Stimulated activated CD4-positive, alpha-beta T cell treated with anti-CD3 and anti-CD28 coated beads, Interleukin-2, amount 100 ng/mL, for 4 hours (primary cell): ENCODE measurements at regions not wholly inside any gene's neighbourhood (a gene's known extent, or its start where the extent isn't known, plus 50 kb on each side); places are given as distances from the start of the nearest gene placed in this dataset.

ENCODE experiments used
- DNase-seq: peaks from one replicate; pipeline ENCODE4 v3.0.0-alpha.2; 2020; ENCODE audit warnings: low read depth

DNA sequence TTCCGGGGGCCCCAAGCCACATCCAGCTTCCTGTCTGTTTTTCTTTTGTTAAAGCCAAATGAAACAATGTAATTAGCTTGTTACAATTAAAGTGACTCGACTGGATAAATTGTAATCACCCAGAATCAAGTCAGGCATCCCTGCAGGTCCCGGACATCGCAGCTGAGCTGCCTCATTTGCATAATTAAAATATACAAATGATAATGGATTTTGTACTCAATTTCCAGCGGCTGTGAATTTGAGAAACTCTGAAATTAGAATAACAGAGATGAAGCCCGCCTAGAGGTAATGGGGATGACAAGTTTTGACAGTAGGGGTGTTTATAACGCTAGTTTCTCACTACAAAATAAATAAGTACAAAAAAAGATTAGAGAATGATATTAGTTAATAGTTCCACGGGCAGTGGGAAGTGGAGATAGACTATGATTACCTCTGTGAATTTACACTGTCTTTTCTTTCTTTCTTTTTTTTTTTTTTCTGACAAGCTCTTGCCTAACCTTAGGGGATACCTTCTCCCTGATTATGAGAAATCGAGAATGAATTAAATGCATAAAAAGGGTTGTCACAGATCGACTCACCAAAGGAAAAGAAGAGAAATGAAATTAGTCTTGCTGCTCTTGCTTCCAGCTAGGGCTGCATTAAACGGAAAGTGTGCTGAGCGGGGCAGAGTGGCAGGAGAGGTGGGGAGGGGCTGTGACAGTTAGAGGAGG lies 82.6 kb upstream of the SKOR2 start:
- no peak for DNase-seq

DNA sequence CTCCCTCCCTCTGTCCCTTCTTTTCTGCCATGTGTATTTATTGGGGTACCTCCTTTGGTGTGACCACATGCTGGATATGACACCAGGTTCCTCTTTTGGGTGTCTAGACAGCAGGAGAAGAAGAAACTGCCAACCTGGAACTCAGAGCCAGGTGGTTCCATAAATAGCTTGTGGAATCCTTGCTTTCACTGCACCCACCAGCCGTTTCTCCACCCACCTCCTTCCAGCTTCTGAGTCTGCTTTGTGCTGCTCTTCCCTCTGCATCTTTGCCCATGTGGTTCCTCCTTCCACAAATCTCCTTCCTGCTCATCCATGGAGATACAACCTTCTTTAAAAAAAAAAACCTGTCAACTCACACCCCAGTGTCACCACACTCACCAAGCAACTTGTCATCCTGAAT lies 80.2 kb upstream of the SKOR2 start:
- DNase-seq = no peak

DNA sequence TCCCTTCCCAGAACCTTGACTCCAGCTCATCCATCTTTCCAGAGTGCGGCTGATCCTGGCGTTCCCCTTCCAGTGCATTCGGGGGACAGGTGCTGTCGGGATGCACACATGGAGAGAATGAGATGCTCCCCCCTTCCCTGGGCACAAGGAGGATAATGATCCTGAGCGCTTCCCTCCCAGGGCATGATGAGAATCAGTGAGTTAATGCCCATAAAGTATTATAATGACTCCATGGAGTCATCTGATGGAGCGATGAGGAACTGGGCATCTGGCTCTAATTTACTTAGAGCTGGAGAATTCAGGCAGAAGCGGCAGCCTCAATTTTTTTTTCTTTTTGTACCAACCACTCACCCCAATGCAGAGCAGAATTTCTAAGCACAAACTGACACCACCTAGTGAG lies 79.6 kb upstream of the SKOR2 start:
- no peak for DNase-seq

DNA sequence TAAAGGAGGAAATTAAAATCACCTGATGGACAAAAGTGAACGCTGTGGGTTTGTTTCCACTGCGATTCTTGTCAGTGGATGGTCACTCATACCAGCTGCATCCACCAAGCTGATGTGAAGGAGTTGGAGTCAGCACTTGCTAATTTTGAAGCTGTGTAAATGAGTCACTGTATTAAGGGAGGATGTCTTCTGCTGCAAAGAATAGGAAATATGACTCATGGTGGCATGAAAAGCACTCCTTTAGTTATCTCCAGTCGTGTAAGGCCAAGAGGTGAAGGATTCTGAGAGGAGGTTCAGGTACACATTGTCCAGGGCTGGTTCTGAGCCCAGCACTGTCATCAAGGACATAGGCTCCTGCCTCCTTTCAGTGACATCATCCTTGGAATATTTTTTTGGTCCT lies 71.7 kb upstream of the SKOR2 start:
- DNase-seq = no peak

DNA sequence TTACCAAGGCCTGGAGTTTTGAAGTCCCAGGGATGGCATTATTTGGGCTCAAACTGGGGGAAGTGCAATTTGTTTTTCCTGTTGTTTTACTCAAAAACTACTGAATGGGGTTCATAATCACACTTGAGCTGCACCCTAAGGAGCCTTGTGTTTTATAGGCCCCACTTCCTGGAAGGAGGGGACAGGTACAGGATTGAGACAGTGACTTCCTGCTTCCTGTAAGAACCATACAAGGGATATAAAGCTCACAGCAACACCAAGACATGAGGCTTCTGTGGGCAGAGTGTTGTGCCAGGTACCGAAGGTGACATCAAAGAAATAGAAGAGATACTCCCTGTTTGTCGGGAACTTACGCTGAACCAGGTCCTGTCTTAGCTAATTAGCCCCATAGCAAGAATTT lies 70.4 kb upstream of the SKOR2 start:
- no peak for DNase-seq

DNA sequence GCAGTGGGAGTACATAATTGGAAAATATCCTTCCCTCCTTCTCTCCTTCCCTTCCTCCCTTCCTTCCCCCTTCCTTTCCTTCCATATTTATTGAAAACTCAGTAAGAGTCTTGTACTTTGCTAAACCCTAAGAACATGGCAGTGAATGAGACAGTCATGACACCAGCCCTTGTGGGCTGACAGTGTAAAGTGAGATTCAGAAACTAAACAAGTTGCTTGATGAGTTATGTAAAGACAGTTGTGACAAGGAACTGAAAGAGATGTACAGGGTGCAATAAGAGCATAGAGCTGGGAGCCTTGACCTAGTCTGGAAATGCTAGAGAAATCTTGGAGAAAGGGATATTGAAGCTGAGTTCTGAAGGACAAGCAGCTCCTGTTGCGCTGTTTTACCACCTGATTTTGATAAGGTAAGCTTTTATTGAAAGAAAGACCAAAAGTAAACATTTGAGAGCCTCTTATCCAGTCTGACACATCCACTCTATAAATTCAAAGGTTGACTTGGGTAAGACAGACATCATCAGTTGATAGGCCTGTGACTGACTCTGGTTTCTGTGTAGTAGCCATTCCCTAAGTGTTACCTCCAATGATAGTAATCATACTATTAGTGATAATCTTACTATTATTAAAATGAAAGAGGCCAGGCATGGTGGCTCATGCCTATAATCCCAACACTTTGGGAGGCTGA lies 66.5 kb upstream of the SKOR2 start:
- no peak for DNase-seq

DNA sequence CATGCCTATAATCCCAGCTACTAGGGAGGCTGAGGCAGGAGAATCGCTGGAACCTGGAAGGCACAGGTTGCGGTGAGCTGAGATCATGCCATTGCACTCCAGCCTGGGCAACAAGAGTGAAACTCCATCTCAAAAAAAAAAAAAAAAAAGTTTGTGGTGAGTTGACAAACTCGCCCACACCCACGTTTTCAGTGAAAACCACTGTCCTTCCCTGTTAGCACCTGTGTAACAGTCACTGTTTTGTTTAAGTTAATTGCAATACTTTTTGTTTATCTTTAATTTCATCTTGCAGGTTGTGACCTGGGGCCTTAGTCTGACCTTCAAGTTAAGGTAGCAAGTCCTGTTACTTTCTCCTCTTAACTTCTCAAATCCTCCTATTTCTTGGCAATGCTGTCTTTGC lies 65.5 kb upstream of the SKOR2 start:
- DNase-seq = no peak

DNA sequence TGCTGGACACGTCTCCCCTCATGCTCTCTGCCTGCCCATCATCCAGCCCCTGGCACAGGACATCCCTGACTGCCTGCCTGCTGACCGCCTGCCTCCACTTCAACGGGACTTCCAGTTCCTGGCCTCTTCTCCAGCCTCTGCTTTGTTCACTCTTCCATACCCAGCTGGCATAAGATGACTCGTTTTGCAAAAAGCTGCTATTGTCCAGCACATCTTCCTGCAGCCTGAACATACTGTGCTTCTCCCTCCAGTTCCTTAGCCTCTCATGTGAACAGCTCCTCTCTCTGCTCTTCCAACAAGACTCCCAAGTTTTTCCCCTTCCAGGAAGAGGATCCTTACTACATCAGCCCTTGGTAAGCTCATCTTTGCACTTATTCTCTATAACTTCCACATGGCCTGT lies 62.4 kb upstream of the SKOR2 start:
- DNase-seq = no peak

DNA sequence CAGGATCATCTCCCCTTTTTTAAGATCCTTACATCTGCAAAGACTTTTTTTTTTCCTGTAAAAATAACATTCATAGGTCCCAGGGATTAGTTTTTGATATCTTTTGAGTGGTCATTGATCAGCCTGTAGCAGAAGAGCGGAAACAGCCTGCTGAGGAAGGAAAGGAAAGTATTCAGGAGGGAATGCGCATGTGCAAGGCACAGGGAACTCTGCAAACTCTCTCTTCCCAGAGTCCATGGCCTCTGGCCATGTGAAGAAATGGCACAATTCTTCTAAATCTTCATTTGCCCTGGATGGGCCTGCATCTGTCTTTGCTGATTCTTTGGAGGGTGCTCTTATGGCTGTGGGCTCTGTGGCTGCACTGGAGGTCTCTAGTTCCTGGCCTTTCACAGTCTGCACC lies 60.1 kb upstream of the SKOR2 start:
- no peak for DNase-seq
